HepG2 (cell line): ENCODE measurements at regions not wholly inside any gene's neighbourhood (a gene's known extent, or its start where the extent isn't known, plus 50 kb on each side); places are given as distances from the start of the nearest gene placed in this dataset.

Source experiments
- ATAC-seq: fragments of 200-7000 bp; cut with Tn5 transposase; 3 replicates; pipeline ENCODE4 v1.9.1; 2020; ENCODE audit warnings: mild to moderate bottlenecking, moderate library complexity
- BruUV-seq: library from RNA; stranded (reverse); fragments of 400-500 nt; replicated peaks from 2 replicates; lab custom pipeline; 2021; lab: Mats Ljungman, UMichigan
- CTCF ChIA-PET: fragments of 300-600 bp; formaldehyde crosslinking; extraction: SDS; loops from one replicate; lab custom pipeline; 2021; ENCODE audit warnings: low total read pairs, inconsistent platforms, low intra/inter-chr PET ratio; lab: Yijun Ruan, JAX
- POLR2A ChIA-PET: fragments of 350-600 bp; sonication (Branson Sonifier 250); formaldehyde crosslinking; loops from one replicate; lab custom pipeline; 2020; ENCODE audit warnings: antibody characterized with exemption, inconsistent platforms; lab: Yijun Ruan, JAX
- DNase-seq: peaks from one replicate; pipeline ENCODE4 v3.0.0-alpha.2; 2015; ENCODE audit warnings: low spot score
- FAIRE-seq: peaks from 3 replicates; lab custom pipeline; 2011; peaks lifted over from hg19 to GRCh38; lab: Jason Lieb, UNC
- H2AFZ ChIP-seq: one replicate; pipeline ENCODE4 v1.6.1; 2011; ENCODE audit warnings: low read length, inconsistent platforms
- H3K27ac ChIP-seq: fragments of 300-600 bp; 3 replicates; pipeline ENCODE4 v1.8.0; 2011; ENCODE audit warnings: mixed run types, mild to moderate bottlenecking, mixed read lengths, low read length, inconsistent platforms; ENCODE audit not compliant: insufficient read depth; ENCODE audit errors: extremely low read length
- H3K27me3 ChIP-seq, 2 experiments: fragments of 200-600 bp in 1 of 2; 2 replicates in 1 of 2; 3 replicates in 1 of 2; pipeline versions ENCODE4 v1.6.0 to v1.8.0; 2011; ENCODE audit warnings: low read length in 2 of 2, mild to moderate bottlenecking in 2 of 2, moderate library complexity in 2 of 2, inconsistent platforms in 1 of 2; ENCODE audit not compliant: insufficient read depth in 2 of 2, control insufficient read depth in 1 of 2
- H3K36me3 ChIP-seq, 2 experiments: fragments of 200-600 bp in 1 of 2; replicated peaks in 1 of 2; 2 replicates in 1 of 2; 3 replicates in 1 of 2; pipeline versions ENCODE4 v1.5.1 to v1.8.0; 2011; ENCODE audit warnings: low read length in 2 of 2, inconsistent platforms in 1 of 2; ENCODE audit not compliant: insufficient read depth in 2 of 2, control insufficient read depth in 1 of 2
- H3K4me1 ChIP-seq: 2 replicates; pipeline ENCODE4 v1.5.1; 2012; ENCODE audit warnings: low read length, inconsistent platforms; ENCODE audit not compliant: insufficient read depth
- H3K4me2 ChIP-seq: 2 replicates; pipeline ENCODE4 v1.6.0; 2011; ENCODE audit warnings: low read depth, low read length, inconsistent platforms
- H3K4me3 ChIP-seq, 3 experiments: fragments of 200-600 bp in 1 of 3; sonication (generic), shearing (Covaris generic) in 1 of 3; replicated peaks in 1 of 3; 2 replicates each; pipeline ENCODE4 v1.5.1; 2011 to 2016; ENCODE audit warnings: low read length in 3 of 3, inconsistent platforms in 2 of 3, low read depth in 2 of 3, mild to moderate bottlenecking in 2 of 3, control low read depth in 1 of 3, mixed read lengths in 1 of 3; ENCODE audit not compliant: insufficient read depth in 1 of 3
- H3K79me2 ChIP-seq: one replicate; pipeline ENCODE4 v1.6.1; 2011; ENCODE audit warnings: low read length, inconsistent platforms; ENCODE audit not compliant: insufficient read depth
- H3K9ac ChIP-seq: 2 replicates; pipeline ENCODE4 v1.6.0; 2011; ENCODE audit warnings: mild to moderate bottlenecking, low read depth, low read length, inconsistent platforms; ENCODE audit not compliant: insufficient read depth
- H3K9me3 ChIP-seq: 2 replicates; pipeline ENCODE4 v1.5.1; 2012; ENCODE audit warnings: mild to moderate bottlenecking, low read length
- H4K20me1 ChIP-seq: 2 replicates; pipeline ENCODE4 v1.6.0; 2011; ENCODE audit warnings: inconsistent platforms, mild to moderate bottlenecking, low read length, moderate library complexity; ENCODE audit not compliant: insufficient read depth
- POGZ ChIP-seq: sonication (generic); formaldehyde crosslinking; IDR thresholded peaks from 2 replicates; pipeline ENCODE4 v1.4.0; 2020; ENCODE audit warnings: mild to moderate bottlenecking, missing genetic modification reagents
- RFX3 ChIP-seq: IDR thresholded peaks from 2 replicates; pipeline ENCODE4 v1.6.1; 2016; ENCODE audit warnings: missing biosample characterization, missing genetic modification reagents
- ZFAT ChIP-seq: sonication (generic); formaldehyde crosslinking; conservative IDR thresholded peaks from 2 replicates; pipeline ENCODE4 v1.8.1; 2023; ENCODE audit warnings: missing genetic modification reagents, inconsistent platforms
- ZNF33A ChIP-seq: sonication (generic); formaldehyde crosslinking; IDR thresholded peaks from 2 replicates; pipeline ENCODE4 v1.5.1; 2020; ENCODE audit warnings: missing genetic modification reagents, mild to moderate bottlenecking, moderate library complexity, borderline replicate concordance
- ZNF543 ChIP-seq: sonication (generic); formaldehyde crosslinking; IDR thresholded peaks from 2 replicates; pipeline ENCODE4 v1.4.0; 2020; ENCODE audit warnings: mild to moderate bottlenecking, missing genetic modification reagents
- ZNF570 ChIP-seq: sonication (generic); formaldehyde crosslinking; IDR thresholded peaks from 2 replicates; pipeline ENCODE4 v1.4.0; 2020; ENCODE audit warnings: mild to moderate bottlenecking, missing genetic modification reagents, borderline replicate concordance
- ZNF619 ChIP-seq: sonication (generic); formaldehyde crosslinking; IDR thresholded peaks from 2 replicates; pipeline ENCODE4 v1.4.0; 2020; ENCODE audit warnings: mild to moderate bottlenecking, missing genetic modification reagents
- ZNF773 ChIP-seq: sonication (generic); formaldehyde crosslinking; IDR thresholded peaks from 2 replicates; pipeline ENCODE4 v1.4.0; 2020; ENCODE audit warnings: missing genetic modification reagents, borderline replicate concordance
- WGBS: methylation state at CpG from one replicate; pipeline ENCODE4 v1.1.6; 2017; ENCODE audit warnings: low lambda C conversion rate; 5-methylcytosine and 5-hydroxymethylcytosine counted together
- in situ Hi-C: cut with HindIII; loops from 2 replicates; pipeline ENCODE4 v1.10.0; 2017; ENCODE audit warnings: low pct_unique_long_range_greater_than_20kb; ENCODE audit not compliant: extremely low pct_ligation_motif_present
- intact Hi-C: fragments of 100-400 bp; cut with micrococcal nuclease; formaldehyde crosslinking; loops from one replicate; pipeline ENCODE4 v1.10.0; 2022; ENCODE audit not compliant: unreplicated experiment
- TF ChIP-seq, protein P1 (sequence below): IDR thresholded peaks from 2 replicates; pipeline ENCODE4 v1.6.1; 2018; ENCODE audit warnings: missing genetic modification reagents
- TF ChIP-seq, protein P2 (sequence below): sonication (generic); formaldehyde crosslinking; IDR thresholded peaks from 2 replicates; pipeline ENCODE4 v1.4.0; 2020; ENCODE audit warnings: missing genetic modification reagents
- TF ChIP-seq, protein P3 (sequence below), 2 experiments: sonication (generic) in 1 of 2; formaldehyde crosslinking in 1 of 2; IDR thresholded peaks; 2 replicates each; pipeline versions ENCODE4 v1.4.0 to v1.6.1; 2016 to 2020; ENCODE audit warnings: borderline replicate concordance in 1 of 2, low read depth in 1 of 2, mild to moderate bottlenecking in 1 of 2, missing genetic modification reagents in 1 of 2

DNA sequence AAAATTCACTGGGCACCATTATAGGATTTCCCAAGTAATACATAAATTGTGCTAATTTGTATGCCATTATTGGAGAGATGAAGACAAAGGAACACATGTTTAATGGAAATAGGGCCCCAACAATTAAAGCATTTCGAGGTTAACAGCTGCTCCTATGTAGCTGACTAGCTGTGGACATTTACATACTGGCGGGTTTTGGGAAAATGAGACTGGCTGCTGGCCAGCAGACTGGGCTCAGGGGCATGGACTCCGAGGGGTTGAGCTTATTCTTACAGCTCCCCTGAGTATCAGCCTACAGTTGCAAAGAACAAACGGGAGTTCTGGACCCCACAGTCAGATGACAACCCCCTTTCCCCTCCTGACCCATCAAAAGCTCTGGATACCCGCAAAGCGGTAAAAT, 91.9 kb upstream of the MYO3A start:
- Histone ChIP-seq H3K27me3 (no peaks in the 10 kb centered on the region; a peak in 1 of 5 replicates), H3K9ac (no peak overlapping the region), H3K4me3 (no peak overlapping the region), H3K27ac (no peak overlapping the region), H2AFZ (no peak overlapping the region), H3K4me2 (no peak overlapping the region), H3K36me3 (no peaks in the 10 kb centered on the region), H3K4me1 (no peaks in the 10 kb centered on the region), H4K20me1 (no peaks in the 10 kb centered on the region), H3K9me3 (no peaks in the 10 kb centered on the region), H3K79me2 (no peaks in the 10 kb centered on the region)
- no TSS peak for BruUV-seq
- no peak for ATAC-seq
- POLR2A ChIA-PET: no interaction called here
- no peak for FAIRE-seq
- WGBS: 4% methylated on average over 6 of the region's 6 CpGs
- no peak for TF ChIP-seq ZNF570
- TF ChIP-seq ZNF773 (CRISPR knock-in tag): no peak
- intact Hi-C loops (no loop called here), in situ Hi-C loops (no loop called here)
- no peak for DNase-seq
- CTCF ChIA-PET: no interaction called here

DNA sequence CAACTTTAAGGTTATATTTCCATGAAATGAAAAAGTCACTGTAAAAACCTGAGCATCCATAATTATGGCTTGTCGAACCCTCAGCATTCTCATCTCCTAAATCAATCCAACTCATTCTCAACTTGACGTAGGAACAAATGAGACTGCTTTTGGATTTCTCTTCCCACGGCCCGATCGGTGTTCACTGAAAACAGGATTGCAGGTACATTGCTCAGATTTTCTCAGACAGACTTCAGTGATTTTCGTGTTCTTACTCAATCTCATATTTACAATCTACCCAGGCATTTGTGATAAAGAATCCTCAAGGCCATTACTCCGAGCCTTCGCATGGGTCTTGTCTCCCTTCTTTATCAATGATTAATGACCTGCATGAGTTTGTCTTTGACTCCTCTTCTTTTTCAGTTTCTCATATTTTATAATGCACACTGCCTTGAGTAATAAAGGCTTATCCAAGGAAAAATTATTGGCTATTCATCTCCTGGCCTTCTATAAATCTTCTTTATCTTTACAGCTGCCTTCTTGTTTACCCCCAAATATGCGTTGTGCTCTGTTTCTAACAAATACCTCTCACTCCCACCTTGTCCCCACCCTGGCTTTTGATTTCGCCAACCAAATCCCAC, 90.4 kb upstream of the MYO3A start:
- no peak overlapping the region for H3K4me3 ChIP-seq
- H3K79me2 ChIP-seq: no peaks in the 10 kb centered on the region
- H3K4me2 ChIP-seq: no peak overlapping the region
- H3K9me3 ChIP-seq: no peaks in the 10 kb centered on the region
- no peak overlapping the region for H2AFZ ChIP-seq
- H4K20me1 ChIP-seq: no peaks in the 10 kb centered on the region
- H3K27me3 ChIP-seq: no peaks in the 10 kb centered on the region; a peak in 1 of 5 replicates
- ChIA-PET POLR2A (no interaction called here), CTCF (no interaction called here)
- BruUV-seq: no TSS peak
- in situ Hi-C loops: no loop called here
- H3K36me3 ChIP-seq: no peaks in the 10 kb centered on the region
- DNase-seq: no peak
- H3K27ac ChIP-seq: no peak overlapping the region
- H3K9ac ChIP-seq: no peak overlapping the region
- WGBS: 13% methylated on average over 10 of the region's 10 CpGs
- intact Hi-C loops: no loop called here
- FAIRE-seq: no peak
- no peak for ATAC-seq
- H3K4me1 ChIP-seq: no peaks in the 10 kb centered on the region
- TF ChIP-seq ZNF33A (CRISPR knock-in tag): no peak
- TF ChIP-seq ZNF543 (CRISPR knock-in tag): no peak
- TF ChIP-seq, protein P1, sequence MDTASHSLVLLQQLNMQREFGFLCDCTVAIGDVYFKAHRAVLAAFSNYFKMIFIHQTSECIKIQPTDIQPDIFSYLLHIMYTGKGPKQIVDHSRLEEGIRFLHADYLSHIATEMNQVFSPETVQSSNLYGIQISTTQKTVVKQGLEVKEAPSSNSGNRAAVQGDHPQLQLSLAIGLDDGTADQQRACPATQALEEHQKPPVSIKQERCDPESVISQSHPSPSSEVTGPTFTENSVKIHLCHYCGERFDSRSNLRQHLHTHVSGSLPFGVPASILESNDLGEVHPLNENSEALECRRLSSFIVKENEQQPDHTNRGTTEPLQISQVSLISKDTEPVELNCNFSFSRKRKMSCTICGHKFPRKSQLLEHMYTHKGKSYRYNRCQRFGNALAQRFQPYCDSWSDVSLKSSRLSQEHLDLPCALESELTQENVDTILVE: no peak
- TF ChIP-seq, protein P2, sequence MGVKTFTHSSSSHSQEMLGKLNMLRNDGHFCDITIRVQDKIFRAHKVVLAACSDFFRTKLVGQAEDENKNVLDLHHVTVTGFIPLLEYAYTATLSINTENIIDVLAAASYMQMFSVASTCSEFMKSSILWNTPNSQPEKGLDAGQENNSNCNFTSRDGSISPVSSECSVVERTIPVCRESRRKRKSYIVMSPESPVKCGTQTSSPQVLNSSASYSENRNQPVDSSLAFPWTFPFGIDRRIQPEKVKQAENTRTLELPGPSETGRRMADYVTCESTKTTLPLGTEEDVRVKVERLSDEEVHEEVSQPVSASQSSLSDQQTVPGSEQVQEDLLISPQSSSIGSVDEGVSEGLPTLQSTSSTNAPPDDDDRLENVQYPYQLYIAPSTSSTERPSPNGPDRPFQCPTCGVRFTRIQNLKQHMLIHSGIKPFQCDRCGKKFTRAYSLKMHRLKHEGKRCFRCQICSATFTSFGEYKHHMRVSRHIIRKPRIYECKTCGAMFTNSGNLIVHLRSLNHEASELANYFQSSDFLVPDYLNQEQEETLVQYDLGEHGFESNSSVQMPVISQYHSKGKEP (CRISPR knock-in tag): no peak
- TF ChIP-seq POGZ (CRISPR knock-in tag): no peak
- TF ChIP-seq ZNF619 (CRISPR knock-in tag): no peak
- no peak for TF ChIP-seq RFX3
- TF ChIP-seq ZFAT (CRISPR knock-in tag): no peak
- TF ChIP-seq, protein P3, sequence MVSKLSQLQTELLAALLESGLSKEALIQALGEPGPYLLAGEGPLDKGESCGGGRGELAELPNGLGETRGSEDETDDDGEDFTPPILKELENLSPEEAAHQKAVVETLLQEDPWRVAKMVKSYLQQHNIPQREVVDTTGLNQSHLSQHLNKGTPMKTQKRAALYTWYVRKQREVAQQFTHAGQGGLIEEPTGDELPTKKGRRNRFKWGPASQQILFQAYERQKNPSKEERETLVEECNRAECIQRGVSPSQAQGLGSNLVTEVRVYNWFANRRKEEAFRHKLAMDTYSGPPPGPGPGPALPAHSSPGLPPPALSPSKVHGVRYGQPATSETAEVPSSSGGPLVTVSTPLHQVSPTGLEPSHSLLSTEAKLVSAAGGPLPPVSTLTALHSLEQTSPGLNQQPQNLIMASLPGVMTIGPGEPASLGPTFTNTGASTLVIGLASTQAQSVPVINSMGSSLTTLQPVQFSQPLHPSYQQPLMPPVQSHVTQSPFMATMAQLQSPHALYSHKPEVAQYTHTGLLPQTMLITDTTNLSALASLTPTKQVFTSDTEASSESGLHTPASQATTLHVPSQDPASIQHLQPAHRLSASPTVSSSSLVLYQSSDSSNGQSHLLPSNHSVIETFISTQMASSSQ (IDR thresholded peaks at IDR 0.05; ENCODE audit: low read depth): no peak
- TF ChIP-seq, protein P3 (CRISPR knock-in tag; IDR thresholded peaks at IDR 0.05; ENCODE audit: borderline replicate concordance): no peak
